SU-DHL-6 (cell line): ENCODE measurements at regions not wholly inside any gene's neighbourhood (a gene's known extent, or its start where the extent isn't known, plus 50 kb on each side); places are given as distances from the start of the nearest gene placed in this dataset.

ENCODE experiments used
- CTCF ChIP-seq: fragments of 200-600 bp; sonication (generic); IDR thresholded peaks from one replicate; pipeline ENCODE4 v1.5.1; 2017; ENCODE audit warnings: antibody characterized with exemption, mild to moderate bottlenecking, low read length, moderate library complexity; ENCODE audit not compliant: insufficient read depth, poor library complexity, severe bottlenecking
- EZH2phosphoT487 ChIP-seq: fragments of 200-600 bp; sonication (generic), shearing (Covaris generic); conservative IDR thresholded peaks from 2 replicates; pipeline ENCODE4 v1.6.1; 2018; ENCODE audit warnings: mild to moderate bottlenecking, antibody characterized with exemption, low read length, moderate library complexity, mixed read lengths

- TF ChIP-seq CTCF (no peak), EZH2phosphoT487 (no peak)
These were observed 921.4 kb downstream of the MCTP2 start for GRCh38 chr15:95152741-95153140.
